Sigmoid colon (tissue), 6 donors: ENCODE measurements at regions not wholly inside any gene's neighbourhood (a gene's known extent, or its start where the extent isn't known, plus 50 kb on each side); places are given as distances from the start of the nearest gene placed in this dataset.
"Not testable (repeated sequence)": the region's sequence is repeated elsewhere in the genome, so short reads cannot be mapped to it uniquely, and the experiment has no call there.

ENCODE experiments used
- DNase-seq: peaks from one replicate; pipeline ENCODE4 v3.0.0-alpha.2; 2019
- H3K27ac ChIP-seq, 4 donors: fragments of 200-600 bp; sonication (generic); one replicate each; pipeline ENCODE4 v1.5.1; 2016 to 2019; ENCODE audit warnings: mild to moderate bottlenecking in 1 of 4
- H3K27me3 ChIP-seq, 3 donors: fragments of 200-600 bp; sonication (generic); one replicate each; pipeline ENCODE4 v1.5.1; 2019; ENCODE audit warnings: mild to moderate bottlenecking in 1 of 3
- H3K36me3 ChIP-seq, 4 donors: fragments of 200-600 bp; sonication (generic); one replicate each; pipeline ENCODE4 v1.5.1; 2016 to 2019
- H3K4me1 ChIP-seq, 4 donors: fragments of 200-600 bp; sonication (generic); one replicate each; pipeline ENCODE4 v1.5.1; 2017 to 2019
- H3K4me3 ChIP-seq, 4 donors: fragments of 200-600 bp; sonication (generic); one replicate each; pipeline ENCODE4 v1.5.1; 2017 to 2019; ENCODE audit warnings: mild to moderate bottlenecking in 2 of 4, moderate library complexity in 1 of 4
- H3K9me3 ChIP-seq, 4 donors: fragments of 200-600 bp in 3 of 4; sonication (generic) in 3 of 4; one replicate each; pipeline versions ENCODE4 v1.5.1 to v1.6.1; 2013 to 2019
- EP300 ChIP-seq, 4 donors: sonication (generic); formaldehyde crosslinking; IDR thresholded peaks; one replicate each; pipeline ENCODE4 v1.6.1; 2017; ENCODE audit warnings: antibody characterized with exemption in 4 of 4
- POLR2A ChIP-seq, 2 donors: fragments of 450-650 bp; IDR thresholded peaks; one replicate each; pipeline ENCODE4 v1.6.1; 2016; ENCODE audit warnings: antibody characterized with exemption in 2 of 2, mild to moderate bottlenecking in 2 of 2, moderate library complexity in 2 of 2
- POLR2AphosphoS5 ChIP-seq, 4 donors: sonication (generic); formaldehyde crosslinking; IDR thresholded peaks; one replicate each; pipeline ENCODE4 v1.6.1; 2017; ENCODE audit warnings: antibody characterized with exemption in 4 of 4
- WGBS, 2 donors: extraction: QIAGEN DNeasy Blood & Tissue Kit; methylation state at CpG; one replicate each; pipeline ENCODE4 v1.1.7; 2013; 5-methylcytosine and 5-hydroxymethylcytosine counted together
- intact Hi-C: fragments of 100-400 bp; cut with DNase I; formaldehyde crosslinking; loops from one replicate; pipeline ENCODE4 v1.15.1; 2023
- TF ChIP-seq, protein P1 (sequence below), 4 experiments: fragments of 450-650 bp in 3 of 4; fragments of 200-600 bp in 1 of 4; IDR thresholded peaks; one replicate each; pipeline ENCODE4 v1.5.1; 2016 to 2019; ENCODE audit warnings: antibody characterized with exemption in 4 of 4, mild to moderate bottlenecking in 3 of 4, moderate library complexity in 2 of 4
- donor health status: healthy with polysubstance abuse.
- donor health status: healthy.

DNA sequence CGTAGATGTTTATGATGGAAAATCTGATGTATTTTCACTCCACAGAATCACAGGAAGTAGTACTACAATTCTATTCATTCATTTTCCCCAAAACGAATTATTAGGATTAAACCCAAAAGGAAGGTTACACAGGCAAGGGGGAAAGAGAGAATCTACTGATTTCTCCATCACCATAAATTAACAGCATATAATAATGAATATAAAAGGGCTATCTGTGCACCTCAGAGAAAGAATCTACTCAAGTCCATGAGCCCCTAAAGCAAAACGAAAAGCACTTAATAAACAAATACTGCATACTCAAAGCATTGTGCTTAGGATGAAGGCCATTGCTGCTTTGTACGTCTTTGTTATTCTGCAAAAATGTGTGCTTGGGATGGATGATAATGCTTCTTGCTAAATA is 740.5 kb upstream of the SEMA6A start:
- TF ChIP-seq EP300 (IDR thresholded peaks at IDR 0.05): no peak
- TF ChIP-seq, protein P1, sequence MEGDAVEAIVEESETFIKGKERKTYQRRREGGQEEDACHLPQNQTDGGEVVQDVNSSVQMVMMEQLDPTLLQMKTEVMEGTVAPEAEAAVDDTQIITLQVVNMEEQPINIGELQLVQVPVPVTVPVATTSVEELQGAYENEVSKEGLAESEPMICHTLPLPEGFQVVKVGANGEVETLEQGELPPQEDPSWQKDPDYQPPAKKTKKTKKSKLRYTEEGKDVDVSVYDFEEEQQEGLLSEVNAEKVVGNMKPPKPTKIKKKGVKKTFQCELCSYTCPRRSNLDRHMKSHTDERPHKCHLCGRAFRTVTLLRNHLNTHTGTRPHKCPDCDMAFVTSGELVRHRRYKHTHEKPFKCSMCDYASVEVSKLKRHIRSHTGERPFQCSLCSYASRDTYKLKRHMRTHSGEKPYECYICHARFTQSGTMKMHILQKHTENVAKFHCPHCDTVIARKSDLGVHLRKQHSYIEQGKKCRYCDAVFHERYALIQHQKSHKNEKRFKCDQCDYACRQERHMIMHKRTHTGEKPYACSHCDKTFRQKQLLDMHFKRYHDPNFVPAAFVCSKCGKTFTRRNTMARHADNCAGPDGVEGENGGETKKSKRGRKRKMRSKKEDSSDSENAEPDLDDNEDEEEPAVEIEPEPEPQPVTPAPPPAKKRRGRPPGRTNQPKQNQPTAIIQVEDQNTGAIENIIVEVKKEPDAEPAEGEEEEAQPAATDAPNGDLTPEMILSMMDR (IDR thresholded peaks at IDR 0.05): no peak
- no peak for TF ChIP-seq POLR2A (IDR thresholded peaks at IDR 0.05)
- no peak for TF ChIP-seq POLR2AphosphoS5 (IDR thresholded peaks at IDR 0.05)
- H3K4me1 ChIP-seq: no peaks in the 10 kb centered on the region
- 82 to 85% methylated on average over 4 of the region's 4 CpGs for WGBS, 2 donors
- no peak for DNase-seq
- no peak overlapping the region for H3K4me3 ChIP-seq
- H3K9me3 ChIP-seq: no peaks in the 10 kb centered on the region
- H3K27ac ChIP-seq: no peak overlapping the region
- no peaks in the 10 kb centered on the region for H3K27me3 ChIP-seq
- H3K36me3 ChIP-seq: no peaks in the 10 kb centered on the region
- intact Hi-C loops: no loop called here

DNA sequence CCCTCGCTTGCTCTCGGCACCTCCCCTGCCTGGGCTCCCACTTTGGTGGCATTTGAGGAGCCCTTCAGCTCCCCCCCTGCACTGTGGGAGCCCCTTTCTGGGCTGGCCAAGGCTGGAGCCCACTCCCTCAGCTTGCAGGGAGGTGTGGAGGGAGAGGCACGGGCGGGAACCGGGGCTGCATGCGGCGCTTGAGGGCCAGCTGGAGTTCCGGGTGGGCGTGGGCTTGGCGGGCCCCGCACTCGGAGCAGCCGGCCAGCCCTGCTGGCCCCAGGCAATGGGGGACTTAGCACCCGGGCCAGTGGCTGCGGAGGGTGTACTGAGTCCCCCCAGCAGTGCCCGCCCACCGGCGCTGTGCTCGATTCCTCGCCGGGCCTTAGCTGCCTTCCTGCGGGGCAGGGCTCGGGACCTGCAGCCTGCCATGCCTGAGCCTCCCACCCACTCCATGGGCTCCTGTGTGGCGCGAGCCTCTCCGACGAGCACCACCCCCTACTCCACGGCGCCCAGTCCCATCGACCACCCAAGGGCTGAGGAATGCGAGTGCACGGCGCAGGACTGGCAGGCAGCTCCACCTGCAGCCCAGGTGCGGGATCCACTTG is 730.0 kb upstream of the SEMA6A start:
- H3K4me1 ChIP-seq: peaks cover 0 to 18% (median 8%) of the 10 kb centered on the region in 4 donors
- H3K9me3 ChIP-seq, H3K27ac ChIP-seq, intact Hi-C loops, H3K36me3 ChIP-seq, H3K4me3 ChIP-seq, H3K27me3 ChIP-seq, DNase-seq: not testable (repeated sequence)
- WGBS, 2 donors: 93 to 96% methylated on average over 34 of the region's 34 CpGs

DNA sequence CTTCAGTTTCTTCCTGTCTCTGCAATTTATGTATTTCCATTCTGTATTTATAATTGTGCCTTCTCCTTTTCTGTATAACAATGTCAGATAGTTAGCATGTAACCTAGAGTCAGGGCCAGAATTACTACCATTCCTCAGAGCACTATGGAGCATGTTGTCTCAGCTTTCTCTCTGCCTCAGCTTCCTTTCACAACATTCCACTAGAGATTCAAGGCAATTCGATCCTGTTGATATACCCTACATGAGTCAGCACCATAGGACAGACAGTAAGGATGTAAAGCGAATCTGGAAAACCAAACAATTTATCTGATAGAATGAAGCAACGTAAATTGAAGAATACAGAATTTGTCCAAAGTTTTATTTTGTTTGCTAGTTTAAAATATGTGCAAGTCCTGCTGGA is 728.3 kb upstream of the SEMA6A start:
- TF ChIP-seq EP300 (IDR thresholded peaks at IDR 0.05): no peak
- no peak for TF ChIP-seq POLR2AphosphoS5 (IDR thresholded peaks at IDR 0.05)
- TF ChIP-seq, protein P1 (IDR thresholded peaks at IDR 0.05): no peak
- TF ChIP-seq POLR2A (IDR thresholded peaks at IDR 0.05): no peak
- intact Hi-C loops: no loop called here
- no peaks in the 10 kb centered on the region for H3K9me3 ChIP-seq
- H3K27me3 ChIP-seq: no peaks in the 10 kb centered on the region
- no peak for DNase-seq
- peaks cover 0 to 25% (median 13%) of the 10 kb centered on the region in 4 donors for H3K4me1 ChIP-seq
- no peak overlapping the region for H3K27ac ChIP-seq
- WGBS, 2 donors: 79 to 81% methylated on average over 3 of the region's 3 CpGs
- no peaks in the 10 kb centered on the region for H3K36me3 ChIP-seq
- H3K4me3 ChIP-seq: no peak overlapping the region

DNA sequence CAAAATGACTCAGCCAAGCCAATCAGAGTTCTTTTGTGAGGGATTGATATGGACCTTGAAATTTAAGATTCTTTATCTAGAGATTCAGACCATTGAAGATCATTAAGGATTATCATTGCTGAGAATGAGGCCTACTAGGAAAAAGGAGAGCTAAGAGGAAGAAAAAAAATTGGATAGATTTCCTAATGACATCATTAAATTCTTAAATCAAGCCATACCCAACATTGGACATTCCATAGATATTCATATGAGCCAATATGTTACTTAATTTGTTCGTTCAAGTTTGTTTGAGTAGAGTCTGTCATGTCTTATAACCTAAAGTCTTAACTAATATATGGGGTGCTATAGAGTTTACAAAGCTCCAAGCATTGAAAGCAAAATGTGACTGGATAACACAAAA is 727.9 kb upstream of the SEMA6A start:
- Histone ChIP-seq H3K4me1 (peaks cover 0 to 30% (median 15%) of the 10 kb centered on the region in 4 donors), H3K9me3 (no peaks in the 10 kb centered on the region), H3K27me3 (no peaks in the 10 kb centered on the region), H3K27ac (no peak overlapping the region), H3K36me3 (no peaks in the 10 kb centered on the region), H3K4me3 (no peak overlapping the region)
- no peak for TF ChIP-seq EP300 (IDR thresholded peaks at IDR 0.05)
- TF ChIP-seq POLR2AphosphoS5 (IDR thresholded peaks at IDR 0.05): no peak
- no peak for TF ChIP-seq POLR2A (IDR thresholded peaks at IDR 0.05)
- TF ChIP-seq, protein P1 (IDR thresholded peaks at IDR 0.05): no peak
- intact Hi-C loops: no loop called here
- 72 to 75% methylated on average over 1 of the region's 1 CpG for whole genome bisulfite sequencing, 2 donors
- no peak for DNase-seq

DNA sequence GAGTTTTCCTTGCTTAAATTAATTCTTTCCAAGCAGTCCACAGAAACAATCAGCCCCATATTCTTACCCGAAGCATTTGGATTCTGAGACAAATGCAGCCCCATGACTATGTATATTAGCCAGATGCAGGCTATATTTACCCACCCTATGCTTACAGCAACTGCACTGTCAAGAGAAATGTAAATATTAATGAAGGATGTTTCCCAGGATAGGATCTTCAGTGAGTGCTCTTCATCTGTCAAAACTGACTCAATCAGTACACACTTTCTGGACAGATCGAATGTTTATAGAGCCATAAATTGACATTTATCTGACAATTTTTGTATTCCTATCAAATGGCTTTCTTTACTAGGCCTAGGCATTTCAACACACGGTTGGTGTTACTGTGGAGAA is 725.3 kb upstream of the SEMA6A start:
- Histone ChIP-seq H3K27ac (no peak overlapping the region), H3K9me3 (no peaks in the 10 kb centered on the region), H3K27me3 (no peaks in the 10 kb centered on the region), H3K4me3 (no peak overlapping the region), H3K4me1 (peaks cover 0 to 35% (median 19%) of the 10 kb centered on the region in 4 donors), H3K36me3 (no peaks in the 10 kb centered on the region)
- DNase-seq: no peak
- 64 to 66% methylated on average over 3 of the region's 3 CpGs for WGBS, 2 donors
- intact Hi-C loops: no loop called here
- TF ChIP-seq, protein P1 (IDR thresholded peaks at IDR 0.05): no peak
- TF ChIP-seq EP300 (IDR thresholded peaks at IDR 0.05) (no peak), POLR2AphosphoS5 (IDR thresholded peaks at IDR 0.05) (no peak), POLR2A (IDR thresholded peaks at IDR 0.05) (no peak)
